ENCODE measurements at regions not wholly inside any gene's neighbourhood (a gene's known extent, or its start where the extent isn't known, plus 50 kb on each side); places are given as distances from the start of the nearest gene placed in this dataset.

DNA sequence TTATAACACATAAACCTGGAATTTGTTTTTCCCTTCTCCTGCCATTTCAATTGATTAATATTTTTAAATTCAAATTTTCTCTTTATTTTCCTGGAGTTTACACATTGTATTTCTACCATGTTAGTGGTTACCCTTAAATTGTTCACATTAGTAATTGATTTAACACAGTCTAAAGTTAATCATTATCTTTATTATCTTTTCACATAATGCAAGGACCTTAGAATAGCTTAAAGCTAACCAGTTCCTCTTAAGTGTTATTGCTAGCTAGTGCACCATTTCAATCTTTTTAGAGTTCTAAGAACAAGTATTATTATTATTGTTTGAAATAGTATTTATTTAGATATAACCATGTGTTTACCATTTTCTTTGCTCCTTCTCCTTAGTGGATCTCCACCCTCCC, 251.2 kb upstream of the FBXL7 start:
- TF ChIP-seq, protein P1, sequence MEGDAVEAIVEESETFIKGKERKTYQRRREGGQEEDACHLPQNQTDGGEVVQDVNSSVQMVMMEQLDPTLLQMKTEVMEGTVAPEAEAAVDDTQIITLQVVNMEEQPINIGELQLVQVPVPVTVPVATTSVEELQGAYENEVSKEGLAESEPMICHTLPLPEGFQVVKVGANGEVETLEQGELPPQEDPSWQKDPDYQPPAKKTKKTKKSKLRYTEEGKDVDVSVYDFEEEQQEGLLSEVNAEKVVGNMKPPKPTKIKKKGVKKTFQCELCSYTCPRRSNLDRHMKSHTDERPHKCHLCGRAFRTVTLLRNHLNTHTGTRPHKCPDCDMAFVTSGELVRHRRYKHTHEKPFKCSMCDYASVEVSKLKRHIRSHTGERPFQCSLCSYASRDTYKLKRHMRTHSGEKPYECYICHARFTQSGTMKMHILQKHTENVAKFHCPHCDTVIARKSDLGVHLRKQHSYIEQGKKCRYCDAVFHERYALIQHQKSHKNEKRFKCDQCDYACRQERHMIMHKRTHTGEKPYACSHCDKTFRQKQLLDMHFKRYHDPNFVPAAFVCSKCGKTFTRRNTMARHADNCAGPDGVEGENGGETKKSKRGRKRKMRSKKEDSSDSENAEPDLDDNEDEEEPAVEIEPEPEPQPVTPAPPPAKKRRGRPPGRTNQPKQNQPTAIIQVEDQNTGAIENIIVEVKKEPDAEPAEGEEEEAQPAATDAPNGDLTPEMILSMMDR (IDR thresholded peaks at IDR 0.05 in 8 of 11, conservative IDR thresholded peaks at IDR 0.05 in 3 of 11): no peak
- TF ChIP-seq POLR2A (IDR thresholded peaks at IDR 0.05) (no peak), POLR2AphosphoS5 (IDR thresholded peaks at IDR 0.05) (no peak)

Measured in spleen (tissue), 7 donors.